GM12878 (cell line): ENCODE measurements at regions not wholly inside any gene's neighbourhood (a gene's known extent, or its start where the extent isn't known, plus 50 kb on each side); places are given as distances from the start of the nearest gene placed in this dataset.

Experiments used
- CTCF ChIP-seq, 3 experiments: IDR thresholded peaks in 2 of 3; conservative IDR thresholded peaks in 1 of 3; 2 replicates each; pipeline ENCODE4 v1.5.1; 2011; ENCODE audit warnings: low read depth in 3 of 3, low read length in 3 of 3, mild to moderate bottlenecking in 3 of 3, control low read depth in 2 of 3, moderate library complexity in 2 of 3, inconsistent platforms in 1 of 3, mixed read lengths in 1 of 3; ENCODE audit not compliant: control insufficient read depth in 2 of 3, insufficient read depth in 1 of 3; ENCODE audit errors: extremely low read depth in 1 of 3
- HDAC6 ChIP-seq: fragments of 200-600 bp; sonication (generic); IDR thresholded peaks from one replicate; pipeline ENCODE4 v1.8.0; 2017; ENCODE audit warnings: antibody characterized with exemption; ENCODE audit not compliant: unreplicated experiment
- REST ChIP-seq: IDR thresholded peaks from 2 replicates; pipeline ENCODE4 v1.6.1; 2012; ENCODE audit warnings: mild to moderate bottlenecking, low read depth, low read length
- RFX5 ChIP-seq: IDR thresholded peaks from 2 replicates; pipeline ENCODE4 v1.6.1; 2011; ENCODE audit warnings: low read depth, low read length, improper control_type of control experiment
- SP1 ChIP-seq: IDR thresholded peaks from one replicate; pipeline ENCODE4 v1.6.1; 2011; ENCODE audit warnings: low read depth, low read length
- TAF1 ChIP-seq: IDR thresholded peaks from 2 replicates; pipeline ENCODE4 v1.6.1; 2011; ENCODE audit warnings: mild to moderate bottlenecking, low read depth, low read length, borderline replicate concordance

DNA sequence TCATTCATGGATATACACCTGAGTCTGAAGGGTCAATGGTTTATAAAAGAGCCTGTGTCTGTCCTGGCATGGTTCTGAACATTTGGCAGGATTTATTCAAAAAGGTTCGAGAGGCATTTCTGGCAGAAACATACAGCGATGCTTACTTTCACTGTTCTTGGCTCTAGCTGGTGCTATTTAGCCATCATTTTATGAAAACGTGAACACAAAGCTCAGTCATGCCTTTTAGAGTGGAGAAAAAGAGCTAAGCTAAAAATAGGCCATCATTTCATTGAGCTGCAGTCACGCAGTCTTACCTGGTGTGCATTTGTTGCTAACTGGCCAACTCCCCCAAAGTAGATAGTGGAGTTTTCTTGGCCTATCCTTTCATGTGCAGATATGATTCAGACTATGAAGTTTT, 1209.5 kb downstream of the SLC16A7 start:
- TF ChIP-seq HDAC6: no peak
- no peak for TF ChIP-seq REST
- TF ChIP-seq TAF1: no peak
- TF ChIP-seq CTCF (IDR thresholded peaks at IDR 0.05 in 2 of 3, conservative IDR thresholded peaks at IDR 0.05 in 1 of 3; ENCODE audit: control insufficient read depth in 2 of 3, extremely low read depth in 1 of 3, insufficient read depth in 1 of 3, low read depth in 3 of 3, low read length in 3 of 3): no peak
- no peak for TF ChIP-seq RFX5
- TF ChIP-seq SP1: no peak
